DMS153 treated with DMSO at 0.1 percent for 48 hours (cell line): ENCODE measurements at regions not wholly inside any gene's neighbourhood (a gene's known extent, or its start where the extent isn't known, plus 50 kb on each side); places are given as distances from the start of the nearest gene placed in this dataset.
"Not testable (repeated sequence)": the region's sequence is repeated elsewhere in the genome, so short reads cannot be mapped to it uniquely, and the experiment has no call there.

Experiments
- DNase-seq: peaks from one replicate; lab custom pipeline; 2025; ENCODE audit not compliant: unreplicated experiment; lab: John Stamatoyannopoulos, UW

GRCh38 chr11:43067681-43068080, 244.1 kb upstream of the API5 start:
- no peak for DNase-seq

GRCh38 chr11:43071338-43071737, 240.5 kb upstream of the API5 start:
- no peak for DNase-seq

GRCh38 chr11:43072096-43072495, 239.7 kb upstream of the API5 start:
- DNase-seq: no peak

GRCh38 chr11:43072911-43073310, 238.9 kb upstream of the API5 start:
- no peak for DNase-seq

GRCh38 chr11:43074810-43075209, 237.0 kb upstream of the API5 start:
- no peak for DNase-seq

DNA sequence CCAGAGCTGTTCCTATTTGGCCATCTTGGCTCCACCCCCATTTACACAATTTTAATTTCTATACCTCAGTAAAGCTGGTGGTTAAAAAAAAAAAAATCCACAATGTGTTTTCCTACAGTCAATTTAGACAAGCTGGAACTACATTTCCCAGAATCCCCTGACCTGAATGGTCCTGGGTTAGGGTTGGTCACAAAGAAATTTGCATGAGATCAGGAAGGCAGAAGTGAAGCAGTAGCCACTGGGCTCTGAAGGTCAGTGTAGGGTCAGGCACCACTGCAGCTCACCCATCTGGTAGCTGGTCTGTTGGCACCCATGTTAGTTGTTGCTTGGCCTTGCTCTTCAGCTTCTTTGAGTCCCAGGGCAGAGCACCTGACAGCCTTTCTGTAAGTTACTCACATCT, 210.7 kb upstream of the API5 start:
- no peak for DNase-seq

GRCh38 chr11:43116071-43116470, 195.7 kb upstream of the API5 start:
- no peak for DNase-seq

DNA sequence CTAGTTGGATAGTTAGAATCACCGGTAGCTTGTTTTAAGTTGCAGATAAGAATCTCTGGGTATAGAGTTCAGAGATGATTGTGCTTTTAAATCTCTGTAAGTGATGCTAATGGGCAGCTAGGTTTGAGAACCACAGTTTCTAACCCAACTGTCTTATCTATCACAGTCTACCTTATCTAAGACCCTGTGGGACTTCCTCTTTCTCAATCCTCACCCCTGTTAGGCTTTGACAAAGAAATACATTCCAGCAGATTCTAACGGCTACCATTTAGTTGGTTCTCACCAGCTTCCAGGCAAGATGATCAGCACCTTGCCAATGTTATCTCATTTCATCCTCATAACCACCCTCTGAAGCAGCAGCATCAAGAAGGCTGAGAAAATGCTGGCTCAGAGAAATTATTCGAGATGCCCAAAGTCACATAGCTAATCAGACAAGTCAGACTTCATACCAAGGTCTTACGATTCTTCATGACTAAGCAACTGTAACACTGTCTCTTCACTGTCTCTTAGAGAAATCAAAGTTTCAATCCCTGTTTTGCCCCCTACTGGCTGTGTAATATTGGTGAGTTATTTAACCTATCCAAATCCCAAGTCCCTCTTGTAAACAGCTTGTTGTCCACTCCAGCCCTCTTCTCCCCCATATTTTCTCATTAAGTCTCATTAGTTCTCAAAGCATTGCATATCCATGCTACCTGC, 192.4 kb upstream of the API5 start:
- no peak for DNase-seq

DNA sequence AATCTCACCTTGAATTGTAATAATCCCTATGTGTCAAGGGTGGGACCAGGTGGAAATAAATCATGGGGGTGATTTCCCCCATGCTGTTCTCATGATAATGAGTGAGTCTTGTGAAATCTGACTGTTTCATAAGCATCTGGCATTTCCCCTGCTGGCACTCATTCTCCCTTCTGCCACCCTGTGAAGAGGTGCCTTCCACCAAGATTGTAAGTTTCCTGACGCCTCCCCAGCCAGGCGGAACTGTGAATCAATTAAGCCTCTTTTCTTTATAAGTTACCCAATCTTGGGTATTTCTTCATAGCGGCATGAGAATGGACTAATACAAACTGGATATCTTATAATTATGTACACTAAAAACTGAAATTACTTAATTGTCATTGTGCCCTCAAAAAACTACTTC, 189.2 kb upstream of the API5 start:
- DNase-seq: no peak

GRCh38 chr11:43123443-43123842, 188.4 kb upstream of the API5 start:
- no peak for DNase-seq

DNA sequence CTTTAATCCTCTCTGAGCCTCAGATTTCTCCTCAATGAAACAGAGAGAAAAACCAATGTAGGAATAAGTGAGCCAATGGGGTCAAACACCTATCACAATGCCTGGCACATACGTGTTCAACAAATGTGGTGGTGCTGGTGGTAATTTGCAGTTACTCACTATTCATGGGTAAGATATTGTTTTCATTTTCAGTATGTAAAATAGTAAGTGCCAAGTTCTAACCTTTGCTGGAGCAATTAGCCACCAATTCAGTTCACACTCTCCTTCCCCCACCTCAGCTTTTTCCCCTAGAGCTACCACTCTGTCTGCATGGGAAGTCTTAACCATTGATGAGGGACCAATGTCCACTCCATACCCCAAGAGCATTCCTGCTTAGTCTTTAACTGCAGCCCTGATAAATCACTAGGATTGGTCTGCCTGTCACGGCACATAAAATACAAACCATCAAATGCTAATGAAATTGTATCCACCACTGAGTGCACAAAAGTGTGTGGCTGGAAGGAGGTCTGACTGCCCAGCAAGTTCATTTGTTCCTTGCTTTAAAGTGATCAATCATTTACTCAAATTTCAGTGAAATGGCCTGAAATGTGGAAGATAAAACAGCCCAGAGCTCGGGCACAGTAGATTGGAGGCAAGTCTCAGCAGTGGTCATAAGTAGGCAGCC, 187.4 kb upstream of the API5 start:
- DNase-seq: no peak

DNA sequence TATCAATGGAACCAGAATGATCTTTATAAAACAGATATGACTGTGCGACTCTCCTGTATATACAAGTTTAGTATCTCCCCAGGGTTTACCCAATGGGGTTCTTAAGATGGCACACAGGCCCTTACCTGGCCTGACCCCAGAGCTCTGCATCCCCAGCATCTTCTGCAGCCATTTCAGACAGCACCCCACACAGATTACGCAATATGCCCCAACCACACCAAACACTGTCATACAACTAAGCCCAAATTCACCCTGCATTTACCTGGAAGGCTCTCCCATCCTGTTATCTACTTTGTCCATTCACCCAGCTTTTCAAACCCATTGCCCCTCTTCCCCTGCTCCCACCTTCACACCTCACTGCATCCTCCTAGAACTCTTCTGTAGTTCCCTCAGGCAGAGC, 182.5 kb upstream of the API5 start:
- DNase-seq: no peak

GRCh38 chr11:43130616-43131015, 181.2 kb upstream of the API5 start:
- peak; percentile 13 for DNase-seq

GRCh38 chr11:43135966-43136534, 175.7 kb upstream of the API5 start:
- no peak for DNase-seq

DNA sequence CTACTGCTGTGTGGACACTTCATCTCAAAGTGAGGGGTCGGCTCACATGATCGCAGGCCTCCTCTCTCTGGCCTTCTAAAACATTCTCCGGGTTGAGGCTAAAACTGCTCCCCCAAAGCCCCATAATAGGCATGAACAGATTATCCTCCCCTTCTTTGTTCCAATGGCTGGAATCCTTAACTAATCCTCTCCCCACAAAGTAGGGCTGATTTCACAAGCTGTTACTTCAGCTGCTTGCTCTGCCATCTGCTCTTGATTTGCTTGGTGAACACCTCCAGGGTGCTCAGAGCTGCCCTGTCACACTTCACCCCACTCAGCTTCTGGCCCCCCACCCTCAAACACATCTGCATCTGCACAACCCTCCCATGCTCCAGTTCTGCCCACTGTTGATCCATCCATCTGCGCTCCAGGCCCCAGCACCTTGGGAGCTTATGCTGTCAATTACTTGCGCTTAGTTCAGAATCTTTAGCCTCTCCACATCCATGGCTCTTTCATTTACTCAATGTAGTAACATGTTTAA, 173.1 kb upstream of the API5 start:
- no peak for DNase-seq

GRCh38 chr11:43145653-43146052, 166.1 kb upstream of the API5 start:
- no peak for DNase-seq

GRCh38 chr11:43150697-43151096, 161.1 kb upstream of the API5 start:
- DNase-seq: no peak

DNA sequence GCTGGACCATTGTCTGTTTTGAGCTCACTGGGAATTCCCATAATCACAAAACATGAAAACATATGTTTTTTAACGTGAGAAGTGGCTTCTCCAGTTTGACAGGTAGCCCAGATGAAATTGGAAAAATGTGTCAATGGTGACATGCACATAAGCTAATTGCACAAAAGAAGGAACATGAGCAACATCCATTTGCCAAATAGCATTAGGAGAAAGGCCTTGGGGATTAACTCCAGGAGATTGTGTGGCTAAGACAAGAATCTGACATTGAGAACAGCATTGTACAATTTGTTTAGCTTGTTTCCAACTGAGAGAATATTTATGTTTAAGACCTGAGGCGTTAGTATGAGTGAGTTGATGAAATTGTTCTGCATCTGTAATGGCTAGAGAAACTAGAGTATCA, 147.0 kb upstream of the API5 start:
- DNase-seq: no peak

DNA sequence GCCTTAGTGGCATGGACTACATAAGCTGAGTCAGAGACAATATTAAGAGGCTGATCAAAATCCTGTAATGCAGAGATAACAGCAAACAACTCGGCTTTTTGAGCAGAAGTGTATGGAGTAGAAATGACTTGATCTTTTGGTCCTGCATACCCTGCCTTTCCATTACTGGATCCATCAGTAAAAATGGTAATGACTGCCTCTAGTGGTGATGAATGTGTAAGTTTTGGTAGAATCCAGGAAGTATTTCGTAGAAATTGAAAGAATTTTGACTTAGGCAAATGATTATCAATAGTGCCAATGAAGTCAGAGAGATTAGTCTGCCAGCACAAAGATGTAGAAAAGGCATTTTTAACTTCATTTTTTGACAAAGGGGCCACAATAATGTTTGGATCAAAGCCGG, 146.4 kb upstream of the API5 start:
- not testable (repeated sequence) for DNase-seq

GRCh38 chr11:43168241-43168640, 143.6 kb upstream of the API5 start:
- not testable (repeated sequence) for DNase-seq

- DNase-seq: no peak
These were observed 139.3 kb upstream of the API5 start for GRCh38 chr11:43172477-43172876.

- no peak for DNase-seq
These were observed 133.8 kb upstream of the API5 start for GRCh38 chr11:43177975-43178374.
